ENCODE measurements at regions not wholly inside any gene's neighbourhood (a gene's known extent, or its start where the extent isn't known, plus 50 kb on each side); places are given as distances from the start of the nearest gene placed in this dataset.

GRCh38 chr2:12262681-12263436 lies 453.9 kb upstream of the TRIB2 start:
- TF ChIP-seq POLR2A (IDR thresholded peaks at IDR 0.05) (no peak), CTCF (IDR thresholded peaks at IDR 0.05) (no peak)
- DNase-seq, result no peak
- intact Hi-C loops (cut with DNase I; ENCODE audit: low total_unique reads), result no loop called here
- Histone ChIP-seq H3K9me3 (no peaks in the 10 kb centered on the region), H3K36me3 (ENCODE audit: low read depth, missing control alignments) (no peaks in the 10 kb centered on the region), H3K4me3 (no peak overlapping the region), H3K27ac (no peak overlapping the region), H3K27me3 (no peaks in the 10 kb centered on the region), H3K4me1 (no peaks in the 10 kb centered on the region)
- WGBS, 2 donors, result 65 to 69% methylated on average over 2 of the region's 2 CpGs

GRCh38 chr2:12263730-12264129 lies 453.0 kb upstream of the TRIB2 start:
- Histone ChIP-seq H3K4me3 (no peak overlapping the region), H3K4me1 (no peaks in the 10 kb centered on the region), H3K36me3 (ENCODE audit: low read depth, missing control alignments) (no peaks in the 10 kb centered on the region), H3K27me3 (no peaks in the 10 kb centered on the region), H3K27ac (no peak overlapping the region), H3K9me3 (no peaks in the 10 kb centered on the region)
- no peak for DNase-seq
- TF ChIP-seq POLR2A (IDR thresholded peaks at IDR 0.05) (no peak), CTCF (IDR thresholded peaks at IDR 0.05) (no peak)
- intact Hi-C loops (cut with DNase I; ENCODE audit: low total_unique reads), result no loop called here

- no peak for DNase-seq
- Histone ChIP-seq H3K4me1 (no peaks in the 10 kb centered on the region), H3K36me3 (ENCODE audit: low read depth, missing control alignments) (no peaks in the 10 kb centered on the region), H3K27ac (no peak overlapping the region), H3K9me3 (no peaks in the 10 kb centered on the region), H3K27me3 (no peaks in the 10 kb centered on the region), H3K4me3 (no peak overlapping the region)
- intact Hi-C loops (cut with DNase I; ENCODE audit: low total_unique reads), result no loop called here
- TF ChIP-seq CTCF (IDR thresholded peaks at IDR 0.05), result no peak
- no peak for TF ChIP-seq POLR2A (IDR thresholded peaks at IDR 0.05)
- WGBS, 2 donors, result 63 to 84% methylated on average over 1 of the region's 1 CpG
Observed at GRCh38 chr2:12264146-12264545, 452.6 kb upstream of the TRIB2 start.

GRCh38 chr2:12265646-12266045 lies 451.1 kb upstream of the TRIB2 start:
- no peak for DNase-seq
- Histone ChIP-seq H3K9me3 (no peaks in the 10 kb centered on the region), H3K27ac (no peak overlapping the region), H3K36me3 (ENCODE audit: low read depth, missing control alignments) (no peaks in the 10 kb centered on the region), H3K27me3 (no peaks in the 10 kb centered on the region), H3K4me3 (no peak overlapping the region), H3K4me1 (no peaks in the 10 kb centered on the region)
- TF ChIP-seq POLR2A (IDR thresholded peaks at IDR 0.05), result no peak
- TF ChIP-seq CTCF (IDR thresholded peaks at IDR 0.05), result no peak
- intact Hi-C loops (cut with DNase I; ENCODE audit: low total_unique reads), result no loop called here
- whole genome bisulfite sequencing, 2 donors, result 90 to 91% methylated on average over 1 of the region's 1 CpG

- no peak for DNase-seq
- Histone ChIP-seq H3K4me1 (no peaks in the 10 kb centered on the region), H3K27me3 (no peaks in the 10 kb centered on the region), H3K4me3 (no peak overlapping the region), H3K27ac (no peak overlapping the region), H3K9me3 (no peaks in the 10 kb centered on the region), H3K36me3 (ENCODE audit: low read depth, missing control alignments) (no peaks in the 10 kb centered on the region)
- WGBS, 2 donors, result 95 to 96% methylated on average over 3 of the region's 3 CpGs
- TF ChIP-seq CTCF (IDR thresholded peaks at IDR 0.05) (no peak), POLR2A (IDR thresholded peaks at IDR 0.05) (no peak)
- intact Hi-C loops (cut with DNase I; ENCODE audit: low total_unique reads), result no loop called here
Observed at GRCh38 chr2:12267042-12267441, 449.7 kb upstream of the TRIB2 start.
